Lung microvascular endothelial cell (primary cell): ENCODE measurements at regions not wholly inside any gene's neighbourhood (a gene's known extent, or its start where the extent isn't known, plus 50 kb on each side); places are given as distances from the start of the nearest gene placed in this dataset.

Experiments
- DNase-seq, 2 donors: peaks; one replicate each; pipeline versions ENCODE4 v3.0.0 to v3.0.0-alpha.2; 2010; ENCODE audit warnings: low read depth in 2 of 2

DNA sequence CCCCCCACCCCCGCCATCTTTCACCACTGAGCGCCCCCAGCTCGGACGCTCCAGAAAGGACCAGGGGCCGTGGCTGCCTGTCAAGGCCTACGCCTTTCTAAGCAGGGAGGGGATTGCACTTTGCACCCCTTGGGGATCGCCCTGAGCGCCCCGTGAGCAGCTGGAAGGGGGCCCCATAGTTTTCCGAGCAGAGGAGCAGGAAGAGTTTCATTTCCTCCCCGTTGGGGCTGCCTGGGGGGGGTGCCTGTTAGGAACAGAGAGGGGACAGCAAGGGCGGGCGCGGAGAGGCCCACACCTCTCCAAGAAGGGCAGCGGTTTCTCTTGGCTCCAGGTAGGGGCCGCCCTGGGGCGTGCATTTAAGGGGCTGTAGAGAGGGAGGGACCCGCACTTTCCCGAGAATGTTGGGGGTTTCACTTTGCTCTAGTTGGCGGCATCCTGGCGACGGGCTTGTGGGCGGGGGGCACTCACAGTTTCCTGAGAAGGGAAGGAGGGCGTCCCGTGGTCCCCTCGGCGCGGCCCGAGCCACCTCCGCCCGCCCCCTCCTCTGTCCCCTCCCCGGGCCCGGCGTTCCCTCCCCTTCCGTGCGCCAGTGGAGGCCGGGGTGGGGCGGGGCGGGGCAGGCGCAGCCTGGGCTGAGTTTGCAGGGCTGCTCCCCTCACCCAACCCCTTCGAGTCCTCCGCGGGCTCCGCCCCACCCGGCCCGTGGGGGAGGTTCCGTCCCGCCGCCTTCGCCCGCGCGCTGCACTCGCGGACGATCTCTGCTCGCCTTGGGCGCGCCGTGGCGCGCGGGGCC lies 82.3 kb upstream of the CD99 start:
- peak; percentile 69 to 76 for DNase-seq

DNA sequence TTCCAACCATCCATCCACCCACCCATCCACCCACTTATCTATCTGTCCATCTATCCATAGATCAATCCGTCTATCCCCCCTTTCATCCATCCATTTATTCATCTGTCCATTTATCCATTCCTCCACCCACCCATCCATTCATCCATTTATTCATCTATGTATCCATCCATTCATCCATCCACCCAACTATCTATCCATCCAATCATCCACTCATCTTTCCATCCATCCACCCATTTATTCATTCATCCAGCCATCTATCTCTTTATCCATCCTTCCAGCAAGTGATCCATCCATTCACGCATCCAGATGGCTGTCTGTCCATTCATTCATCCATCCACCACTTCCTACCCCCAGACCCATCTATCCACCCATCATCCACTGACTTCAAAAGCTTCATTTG lies 84.0 kb upstream of the CD99 start:
- DNase-seq = no peak

DNA sequence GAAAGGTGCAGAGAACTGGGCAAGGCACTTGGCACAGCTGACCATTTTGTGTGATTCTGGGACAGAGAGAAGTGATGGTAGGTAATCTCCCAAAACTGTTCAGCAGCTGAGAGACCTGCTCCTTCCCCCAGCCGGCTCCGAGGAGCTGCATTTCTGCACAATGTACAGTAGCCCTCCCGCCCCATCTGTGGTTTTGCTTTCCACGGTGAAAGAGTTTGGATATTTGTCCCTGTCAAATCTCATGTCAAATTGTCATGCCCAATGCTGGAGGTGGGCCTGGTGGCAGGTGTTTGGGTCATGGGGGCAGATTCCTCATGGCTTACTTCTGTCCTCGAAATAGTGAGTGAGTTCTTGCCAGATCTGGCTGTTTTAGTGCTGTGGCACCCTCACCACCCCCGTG lies 90.5 kb upstream of the CD99 start:
- DNase-seq = no peak

DNA sequence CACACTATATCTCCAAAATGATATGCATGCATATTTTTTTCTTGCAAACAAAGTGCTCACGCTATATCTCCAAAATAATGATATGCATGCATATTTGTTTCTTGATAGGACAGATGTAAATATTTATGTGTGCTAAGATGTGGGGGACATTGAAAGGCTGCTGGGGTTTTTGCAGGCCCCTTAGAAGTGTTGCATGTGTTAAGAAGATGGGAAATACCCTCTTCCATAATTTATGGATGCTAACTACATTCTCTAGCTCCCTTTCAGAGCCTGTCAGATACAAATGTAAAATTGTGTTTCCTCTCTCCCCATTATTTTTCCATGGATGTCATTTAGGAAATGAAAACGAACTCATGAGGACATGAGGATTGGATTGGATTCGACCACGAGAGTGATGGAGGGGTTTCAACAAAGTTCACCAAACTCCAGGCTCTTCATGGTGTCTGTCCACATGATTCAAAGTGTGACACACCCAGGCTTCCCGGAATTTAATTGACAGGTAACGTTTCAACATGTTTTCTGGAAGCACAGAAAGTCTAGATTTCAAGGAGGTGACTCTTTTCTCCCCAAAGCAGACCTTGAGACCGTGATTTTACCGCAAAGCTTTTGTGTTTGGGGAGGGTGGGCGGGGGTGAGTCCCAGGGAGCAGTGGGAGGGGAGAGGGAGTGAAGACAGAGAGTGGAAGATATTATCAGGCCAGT lies 94.4 kb upstream of the CD99 start:
- no peak for DNase-seq

DNA sequence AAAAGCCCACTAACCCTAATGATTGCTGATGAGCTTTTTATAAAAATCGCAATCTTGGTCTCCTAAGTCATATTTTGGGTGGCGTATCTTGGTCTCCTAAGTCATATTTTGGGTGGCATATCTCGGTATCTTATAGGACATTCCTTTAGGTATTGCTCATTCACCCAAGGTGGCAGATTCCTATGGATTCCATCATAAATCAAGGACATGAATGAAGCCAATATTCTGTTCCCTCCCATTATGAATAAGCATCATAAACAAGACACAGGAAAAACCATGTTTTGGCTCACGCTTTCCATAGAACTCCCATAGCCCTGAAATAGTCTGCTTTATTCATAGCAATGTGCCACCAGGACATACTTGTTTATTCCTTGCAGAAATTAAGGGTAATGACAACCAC lies 95.0 kb upstream of the CD99 start:
- no peak for DNase-seq

DNA sequence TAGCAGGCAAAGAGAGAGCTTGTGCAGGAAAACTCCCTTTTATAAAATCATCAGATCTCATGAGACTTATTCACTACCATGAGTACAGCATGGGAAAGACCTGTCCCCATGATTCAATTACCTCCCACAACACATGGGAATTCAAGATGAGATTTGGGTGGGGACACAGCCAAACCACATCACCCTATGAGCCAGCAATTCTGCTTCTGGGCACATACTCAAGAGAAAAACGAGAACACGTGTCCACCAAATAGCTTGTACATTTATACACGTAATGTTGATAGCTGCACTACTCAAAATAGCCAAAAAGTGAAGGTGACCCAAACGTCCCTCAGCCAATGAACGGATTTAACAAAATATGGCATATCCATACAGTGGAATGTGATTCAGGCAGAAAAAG lies 94.5 kb upstream of the DHRSX start:
- DNase-seq = no peak

DNA sequence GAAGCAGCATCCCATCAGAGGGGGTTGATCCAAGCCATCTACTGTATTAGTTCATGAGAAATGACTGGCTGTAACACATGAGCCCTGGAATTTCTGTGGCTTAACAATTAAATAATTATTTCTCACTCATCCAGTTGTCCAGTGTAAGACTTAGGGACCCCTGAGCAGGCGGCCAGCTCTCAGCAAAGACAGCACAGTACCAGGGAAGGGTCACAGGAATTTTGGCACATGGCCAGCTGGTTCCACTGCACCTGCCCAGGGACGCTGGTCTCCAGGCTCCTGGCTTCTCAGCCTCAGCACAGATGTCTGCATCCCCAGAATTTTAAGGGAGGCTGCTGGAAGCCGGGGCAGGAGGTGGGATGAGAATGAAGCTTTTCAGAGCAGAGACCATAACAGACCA lies 93.7 kb upstream of the DHRSX start:
- DNase-seq = no peak

DNA sequence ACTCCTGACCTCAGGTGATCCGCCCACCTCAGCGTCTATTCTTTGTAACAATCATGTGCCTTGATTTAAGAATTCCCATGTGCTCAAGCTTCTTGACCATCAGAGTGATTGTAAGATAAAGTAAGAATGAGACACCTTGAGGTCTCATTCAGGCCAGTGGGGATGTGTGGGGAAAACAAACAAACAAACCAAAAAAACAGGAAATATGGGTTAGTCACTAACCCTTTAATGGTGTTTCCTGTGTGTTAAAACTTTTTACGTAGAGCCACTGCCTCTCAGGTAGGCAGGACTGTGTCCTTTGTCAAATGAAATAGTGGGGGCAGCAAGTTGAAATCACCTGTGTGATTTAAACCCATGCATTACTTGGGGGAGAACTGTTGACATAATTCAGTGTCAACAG lies 91.5 kb upstream of the DHRSX start:
- DNase-seq = no peak

DNA sequence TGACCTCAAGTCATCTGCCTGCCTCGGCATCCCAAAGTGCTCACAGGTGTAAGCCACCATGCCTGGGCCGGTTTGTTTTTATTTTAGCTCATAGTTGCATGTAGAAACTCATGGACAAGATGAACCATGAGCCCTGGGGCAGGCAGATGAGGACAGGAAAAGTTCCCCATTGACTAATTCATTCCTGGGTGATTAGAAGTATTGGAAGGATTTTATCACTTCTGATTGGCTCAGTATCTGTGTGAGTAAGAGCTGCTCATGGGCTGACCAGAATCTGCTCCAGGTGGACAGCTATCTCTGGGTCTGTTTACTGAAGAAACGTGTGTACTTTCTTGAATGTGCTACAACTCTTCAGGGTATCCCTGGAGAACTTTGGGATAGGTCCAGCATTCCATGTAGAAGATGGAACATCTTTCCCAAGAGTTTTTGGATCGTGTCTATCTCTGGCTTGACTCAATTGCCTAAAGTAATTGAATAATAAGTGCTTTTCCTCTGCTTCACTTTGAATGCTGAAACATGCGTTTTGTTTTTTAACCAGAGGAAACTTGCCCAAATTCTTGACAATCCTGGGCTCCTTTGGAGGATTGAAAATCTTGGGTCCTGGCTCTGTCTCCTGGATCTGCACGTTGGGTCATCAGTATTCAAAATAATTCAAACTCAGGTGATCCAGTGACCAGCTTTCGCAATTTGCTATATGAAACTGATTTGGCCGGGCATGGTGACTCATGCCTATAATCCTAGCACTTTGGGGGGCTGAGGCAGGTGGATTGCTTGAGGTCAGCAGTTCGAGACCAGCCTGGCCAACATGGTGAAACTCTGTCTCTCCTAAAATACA lies 88.6 kb upstream of the DHRSX start:
- DNase-seq = no peak

DNA sequence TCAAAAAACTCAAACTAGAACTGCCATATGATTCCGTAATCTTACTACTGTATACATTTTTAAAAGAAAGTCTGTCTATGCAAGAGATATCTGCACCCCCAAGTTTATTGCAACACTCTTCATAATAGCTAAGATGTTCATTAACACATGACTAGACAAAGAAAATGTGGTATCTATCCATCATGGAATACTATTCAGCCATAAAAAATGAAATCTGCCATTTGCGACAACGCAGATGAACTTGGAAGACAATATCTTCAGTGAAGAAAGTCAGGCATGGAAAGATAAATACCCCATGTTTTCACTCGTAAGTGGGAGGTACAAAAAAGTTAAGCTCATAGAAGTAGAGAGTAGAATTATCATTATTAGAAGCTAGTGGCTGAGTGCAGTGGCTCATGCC lies 87.3 kb upstream of the DHRSX start:
- no peak for DNase-seq

DNA sequence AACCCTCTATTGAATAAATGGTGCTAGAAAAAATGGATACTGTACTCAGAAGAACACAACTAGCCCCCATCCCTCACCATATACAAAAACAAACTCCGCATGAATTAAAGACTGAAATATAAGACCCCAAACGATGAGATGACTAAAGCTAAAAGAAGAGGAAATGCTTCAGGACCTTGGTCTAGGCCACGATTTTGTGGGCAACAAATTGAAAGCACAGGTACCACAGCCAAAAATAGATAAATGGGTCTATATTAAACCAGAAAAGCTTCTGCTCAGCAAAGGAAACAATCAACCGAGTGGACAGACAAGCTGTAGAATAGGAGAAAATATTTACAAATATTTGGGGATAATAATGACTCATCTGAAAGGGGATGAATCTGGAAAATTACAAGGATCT lies 86.4 kb upstream of the DHRSX start:
- no peak for DNase-seq

DNA sequence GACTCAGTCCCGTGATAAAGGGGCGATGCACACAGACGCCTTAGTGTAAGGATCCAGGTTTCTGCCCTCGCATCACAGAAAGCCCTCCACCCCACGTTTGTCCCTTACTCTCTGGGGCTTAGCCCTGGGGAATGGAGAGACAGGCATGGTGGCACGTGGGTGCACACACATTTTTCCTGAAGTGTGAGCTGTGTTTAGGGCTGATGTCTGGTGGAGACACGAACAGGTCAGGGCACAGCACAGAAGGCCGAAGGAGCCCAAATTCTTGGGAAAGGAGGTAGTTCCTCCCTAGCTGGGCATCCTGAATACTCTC lies 84.3 kb upstream of the DHRSX start:
- no peak for DNase-seq

DNA sequence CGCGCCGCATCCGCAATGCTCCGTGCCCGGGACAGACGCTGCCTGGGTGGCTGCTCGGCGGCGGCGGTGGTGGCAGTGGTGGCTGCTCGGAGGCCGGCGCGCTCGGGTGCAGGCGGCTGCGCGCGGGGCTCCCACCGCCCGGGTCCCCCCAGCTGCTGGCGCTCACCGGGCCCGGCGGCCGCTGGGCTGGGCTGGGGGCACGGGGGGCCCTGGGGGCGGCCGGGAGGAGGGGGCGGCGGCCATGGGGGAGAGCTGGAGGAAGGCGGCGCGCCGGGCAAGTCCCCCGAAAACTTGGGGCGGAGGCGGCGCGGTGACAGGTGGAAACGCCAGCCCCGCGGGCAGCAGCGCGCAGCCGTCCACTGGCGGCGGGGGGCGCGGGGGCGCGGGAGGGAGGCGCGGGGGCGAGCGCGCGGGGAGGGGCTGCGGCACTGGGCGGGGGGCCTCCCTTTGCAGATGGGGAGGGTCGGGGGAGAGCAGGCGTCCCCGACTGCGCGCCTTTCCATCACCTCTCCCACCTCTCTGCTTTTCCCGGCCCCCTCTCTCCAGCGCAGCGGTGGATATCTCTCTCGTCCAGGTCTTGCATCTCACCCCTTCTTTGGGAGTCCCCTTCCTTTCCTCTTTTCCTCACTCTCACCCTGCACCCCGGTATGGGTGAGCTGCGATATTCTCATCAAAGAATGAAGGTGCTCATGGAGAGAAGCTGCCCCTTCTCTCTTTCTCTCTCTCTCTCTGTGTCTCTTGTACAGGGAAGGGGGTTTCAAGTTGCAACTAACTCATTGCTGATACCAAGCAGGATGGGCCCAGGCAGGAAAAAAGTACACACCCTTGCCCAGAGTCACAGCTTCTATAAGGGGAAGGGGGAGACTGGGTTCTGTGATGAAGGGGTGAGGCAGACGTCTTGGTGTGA lies 83.7 kb upstream of the DHRSX start:
- no peak for DNase-seq

DNA sequence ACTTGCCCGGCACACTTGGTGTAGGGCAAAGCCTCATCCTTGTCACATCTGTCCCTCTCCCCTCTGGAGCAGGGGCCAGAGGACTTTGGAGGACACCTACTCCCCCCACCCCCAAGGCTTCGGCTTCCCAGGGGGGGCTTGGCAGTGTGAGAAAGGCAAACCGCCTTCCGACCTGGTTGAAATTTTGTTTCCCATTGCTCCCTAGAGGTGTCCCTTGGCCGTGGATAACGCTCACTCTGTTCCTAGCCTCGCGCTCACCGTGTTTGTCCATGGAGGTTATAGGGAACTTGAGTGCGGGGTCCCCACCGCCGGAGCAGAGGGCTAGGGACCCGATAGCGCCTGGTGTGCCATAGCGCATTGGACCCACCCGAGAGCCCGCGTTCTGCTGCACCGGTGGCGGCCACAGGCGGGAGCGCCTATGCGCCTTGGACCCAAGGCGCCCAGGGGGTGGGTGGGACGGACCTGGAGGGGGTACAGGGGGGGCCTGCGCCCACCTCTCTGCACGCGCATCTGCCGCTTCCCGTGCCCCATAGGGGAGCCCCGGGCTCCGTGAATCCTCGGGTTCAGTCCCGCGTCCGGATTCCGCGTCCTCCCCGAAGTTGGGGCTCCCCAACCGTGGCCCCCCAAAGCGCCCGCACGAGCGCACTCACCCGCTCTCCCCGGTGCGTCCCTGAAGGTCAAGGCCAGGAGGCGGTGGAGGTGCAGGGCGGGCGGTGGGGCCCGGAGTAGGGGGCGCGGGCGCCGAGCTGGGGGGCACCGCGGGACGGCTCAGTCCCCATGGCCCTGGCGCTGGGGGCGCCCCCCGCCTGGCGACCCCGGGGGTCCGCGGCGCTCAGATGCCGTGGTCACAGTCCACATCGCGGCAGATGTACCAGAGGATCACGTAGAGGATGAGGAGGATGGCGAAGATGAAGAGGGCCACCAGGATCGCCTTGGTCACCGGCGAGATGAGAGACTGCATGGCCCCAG lies 82.7 kb upstream of the DHRSX start:
- DNase-seq = no peak

DNA sequence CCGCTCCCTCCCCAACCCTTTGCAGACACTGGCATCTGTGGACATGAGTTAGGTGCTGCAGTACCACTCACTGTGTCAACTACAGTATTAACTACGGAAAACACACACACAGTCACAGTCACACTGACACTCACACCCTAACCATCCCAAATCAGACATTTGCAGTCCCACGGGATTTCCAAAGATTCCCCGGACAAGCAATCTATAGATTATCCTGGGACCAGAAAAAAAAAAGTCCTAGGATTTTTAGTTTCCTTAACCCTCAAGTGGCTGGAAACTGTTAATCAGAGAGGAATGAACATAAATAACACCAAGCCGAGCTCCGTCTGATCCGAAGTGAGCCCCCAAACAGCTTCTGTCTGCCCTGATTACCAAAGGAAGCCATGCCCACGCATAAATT lies 81.9 kb upstream of the DHRSX start:
- no peak for DNase-seq

DNA sequence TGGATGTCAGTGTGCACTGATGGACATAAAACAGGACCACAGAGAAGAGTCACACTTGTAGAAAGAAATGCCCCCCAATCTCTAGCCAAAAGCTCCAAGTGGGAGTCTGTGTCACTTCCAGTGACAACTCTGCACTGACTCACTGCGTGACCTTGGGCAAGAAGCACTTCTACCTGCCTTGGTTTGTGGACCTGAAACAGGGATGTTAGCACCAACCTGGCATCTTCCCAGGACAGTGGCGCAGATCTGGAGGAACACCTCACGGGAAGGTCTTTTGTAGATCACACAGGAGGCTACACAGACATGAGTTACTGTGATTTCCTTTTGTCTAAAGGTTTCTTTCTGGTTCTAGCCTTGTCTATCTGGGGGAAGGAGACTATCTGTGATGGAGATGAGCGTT lies 80.5 kb upstream of the DHRSX start:
- no peak for DNase-seq

DNA sequence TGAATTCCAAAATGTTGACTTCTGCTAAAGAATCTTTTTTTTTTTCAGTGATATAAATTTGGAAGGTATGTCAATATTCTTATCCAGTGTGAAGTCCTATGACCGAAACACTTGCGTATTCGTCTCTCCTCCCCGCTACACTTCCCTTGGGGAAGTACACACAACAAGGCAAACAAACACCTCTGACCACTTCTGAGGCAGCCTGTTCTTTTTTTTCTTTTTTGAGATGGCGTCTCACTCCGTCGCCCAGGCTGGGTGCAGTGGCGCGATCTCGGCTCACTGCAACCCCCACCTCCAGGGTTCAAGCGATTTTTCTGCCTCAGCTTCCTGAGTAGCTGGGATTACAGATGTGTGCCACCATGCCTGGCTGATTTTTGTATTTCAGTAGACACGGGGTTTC lies 78.1 kb upstream of the DHRSX start:
- DNase-seq = no peak

DNA sequence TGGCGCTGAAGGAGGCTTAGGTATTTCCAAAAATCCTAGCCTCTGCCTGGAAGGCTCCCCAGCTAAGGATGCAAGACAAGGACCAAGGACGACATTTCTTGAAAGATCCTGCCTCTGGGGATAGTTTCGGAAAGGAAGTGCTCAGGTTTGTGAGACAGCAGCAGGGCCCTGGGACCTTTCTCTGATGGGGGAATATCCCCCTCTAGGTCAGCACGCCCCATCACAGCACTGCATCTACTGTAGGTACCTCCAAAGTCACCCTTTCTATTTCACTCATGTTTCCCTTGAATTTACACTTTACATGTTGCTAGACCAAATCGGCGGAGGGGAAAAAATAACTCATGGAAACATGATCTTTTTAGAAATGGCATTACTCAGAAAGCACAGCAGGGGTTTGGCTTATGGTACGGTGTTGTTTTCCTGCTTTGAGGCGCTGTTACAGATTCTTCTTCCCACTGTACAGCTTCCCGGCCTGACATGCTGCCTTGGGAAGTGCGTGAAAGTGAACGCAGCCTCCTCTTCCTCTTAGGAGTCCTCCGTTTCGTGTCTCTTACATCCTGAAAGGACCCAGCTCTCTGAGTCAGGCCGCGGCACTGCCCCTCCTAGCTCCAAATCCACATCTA lies 77.2 kb upstream of the DHRSX start:
- no peak for DNase-seq

DNA sequence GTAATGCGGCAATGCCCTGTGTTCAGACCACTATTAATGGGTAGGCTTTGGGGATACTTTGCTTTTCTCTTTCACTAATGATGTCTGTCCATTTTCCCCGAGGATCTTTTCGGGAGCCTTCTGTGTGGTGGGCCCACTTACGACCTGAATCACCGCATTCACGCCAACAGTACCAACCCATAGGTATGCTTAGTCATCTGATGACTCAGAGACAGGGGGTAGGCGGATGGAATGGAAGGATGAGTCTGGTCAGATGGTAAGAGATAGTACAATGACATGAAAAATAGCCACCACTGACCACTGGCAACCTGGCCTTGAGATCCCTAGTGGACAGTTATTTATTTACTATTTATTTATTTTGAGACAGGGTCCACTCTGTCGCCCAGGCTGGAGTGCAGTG lies 76.0 kb upstream of the DHRSX start:
- DNase-seq = no peak

DNA sequence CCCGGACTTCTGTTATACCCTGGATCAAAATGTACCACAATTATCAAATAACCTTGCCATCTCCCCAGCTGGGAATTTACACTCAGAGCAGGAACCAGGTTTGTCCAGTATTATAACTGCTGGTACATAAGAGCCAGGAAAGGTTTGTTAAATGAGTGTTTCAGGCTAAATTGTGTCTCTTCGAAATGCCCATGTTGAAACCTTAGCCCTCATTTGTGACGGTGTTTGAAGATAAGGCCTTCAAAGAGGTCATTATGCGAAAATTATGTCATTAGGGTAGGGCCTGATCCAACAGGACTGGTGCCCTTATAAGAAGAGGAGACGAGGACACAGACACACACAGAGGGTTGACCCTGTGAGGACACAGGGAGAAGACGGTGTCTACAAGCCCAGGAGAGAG lies 73.5 kb upstream of the DHRSX start:
- DNase-seq = no peak
